Keratinocyte (primary cell): ENCODE measurements at regions not wholly inside any gene's neighbourhood (a gene's known extent, or its start where the extent isn't known, plus 50 kb on each side); places are given as distances from the start of the nearest gene placed in this dataset.
"Not testable (repeated sequence)": the region's sequence is repeated elsewhere in the genome, so short reads cannot be mapped to it uniquely, and the experiment has no call there.

Source experiments
- CTCF ChIP-seq, 3 experiments: IDR thresholded peaks in 1 of 3; conservative IDR thresholded peaks in 1 of 3; optimal IDR thresholded peaks in 1 of 3; 2 replicates in 2 of 3; 3 replicates in 1 of 3; pipeline versions ENCODE3 to v1.5.1; 2011; ENCODE audit warnings: low read length in 3 of 3, mild to moderate bottlenecking in 3 of 3, moderate library complexity in 2 of 3, control low read depth in 1 of 3, inconsistent platforms in 1 of 3; ENCODE audit not compliant: insufficient read depth in 2 of 3; ENCODE audit errors: extremely low read depth in 1 of 3
- EZH2 ChIP-seq: IDR thresholded peaks from one replicate; pipeline ENCODE4 v1.6.1; 2012; ENCODE audit warnings: inconsistent platforms, mild to moderate bottlenecking, low read length, moderate library complexity

- TF ChIP-seq CTCF (optimal IDR thresholded peaks at IDR 0.05 in 1 of 3, IDR thresholded peaks at IDR 0.05 in 1 of 3, conservative IDR thresholded peaks at IDR 0.05 in 1 of 3; ENCODE audit: extremely low read depth in 1 of 3, insufficient read depth in 2 of 3, low read length in 3 of 3); EZH2: not testable (repeated sequence)
Measured at GRCh38 chr2:111427346-111427745, 306.6 kb downstream of the BCL2L11 start.
